ENCODE measurements at regions not wholly inside any gene's neighbourhood (a gene's known extent, or its start where the extent isn't known, plus 50 kb on each side); places are given as distances from the start of the nearest gene placed in this dataset.

DNA sequence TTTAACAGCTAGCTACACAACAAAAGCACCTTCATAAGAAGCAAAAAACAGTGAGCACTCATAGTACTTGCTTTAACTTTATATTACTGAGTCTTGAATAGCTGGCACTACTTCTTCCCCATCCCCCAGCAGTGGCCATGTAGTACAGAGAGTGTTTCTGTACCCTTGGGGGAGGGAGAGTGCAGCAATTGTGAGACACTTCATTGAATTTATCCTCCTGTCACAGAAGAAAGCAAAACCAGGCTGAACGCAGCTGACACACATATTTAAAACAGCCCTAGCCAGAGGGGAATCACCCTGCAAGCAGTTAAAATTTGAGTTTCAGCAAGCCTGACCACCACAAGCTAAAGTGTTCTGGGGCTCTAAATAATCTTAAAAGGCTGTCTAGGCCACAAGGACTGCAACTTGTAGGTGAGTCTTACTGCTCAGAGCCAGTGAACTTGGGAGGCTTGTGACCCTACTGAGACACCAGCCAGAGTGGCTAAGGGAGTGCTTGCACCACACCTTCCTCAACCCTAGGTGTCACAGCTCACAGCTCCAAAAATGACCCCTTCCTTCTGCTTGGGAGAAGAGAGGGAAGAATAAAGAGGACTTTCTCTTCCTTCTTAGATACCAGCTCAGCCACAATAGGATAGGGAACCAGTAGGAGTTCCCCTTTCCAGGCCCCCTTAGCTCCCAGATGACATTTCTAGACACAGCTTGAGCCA lies 97.7 kb upstream of the MEOX2 start:
- CTCF ChIA-PET, result interaction anchor here (0.8 kb wide), 1 partner anchor 52 kb away, joined by 3 read pairs; no protein-coding TSS in a partner anchor
- Histone ChIP-seq H3K27me3 (ENCODE audit: control insufficient read depth, insufficient read depth, low read length) (no peaks in the 10 kb centered on the region), H3K36me3 (ENCODE audit: control insufficient read depth, insufficient read depth, low read length) (no peaks in the 10 kb centered on the region), H3K4me3 (ENCODE audit: low read depth, low read length) (no peak overlapping the region)
- no peak for DNase-seq (ENCODE audit: low read depth)
- no peak for TF ChIP-seq CTCF (IDR thresholded peaks at IDR 0.05; ENCODE audit: insufficient read depth, low read depth, low read length)
- POLR2A ChIA-PET, result no interaction called here

DNA sequence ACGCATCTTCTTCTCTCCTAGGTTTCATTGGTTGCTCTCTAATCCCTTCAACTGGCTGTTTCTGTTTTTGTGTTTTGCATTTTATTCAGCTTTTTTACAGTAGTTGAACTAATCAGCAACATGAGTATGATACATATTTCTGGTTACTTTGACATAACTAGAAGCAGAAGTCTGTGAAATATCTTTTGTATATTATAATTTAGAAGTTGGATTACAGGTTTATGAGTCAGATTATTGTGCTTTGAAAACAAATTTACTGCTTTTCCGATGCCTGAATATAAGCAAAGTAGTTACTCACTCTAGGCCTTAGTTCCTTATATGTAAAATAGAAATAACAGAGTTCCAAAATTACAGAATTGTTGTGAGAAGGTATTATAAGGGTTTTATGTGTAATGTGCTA lies 96.2 kb upstream of the MEOX2 start:
- Histone ChIP-seq H3K27me3 (ENCODE audit: control insufficient read depth, insufficient read depth, low read length) (no peaks in the 10 kb centered on the region), H3K4me3 (ENCODE audit: low read depth, low read length) (no peak overlapping the region), H3K36me3 (ENCODE audit: control insufficient read depth, insufficient read depth, low read length) (no peaks in the 10 kb centered on the region)
- TF ChIP-seq CTCF (IDR thresholded peaks at IDR 0.05; ENCODE audit: insufficient read depth, low read depth, low read length), result no peak
- ChIA-PET CTCF (no interaction called here), POLR2A (no interaction called here)
- DNase-seq (ENCODE audit: low read depth), result no peak

- POLR2A ChIA-PET, result no interaction called here
- TF ChIP-seq CTCF (IDR thresholded peaks at IDR 0.05; ENCODE audit: insufficient read depth, low read depth, low read length), result no peak
- H3K27me3 ChIP-seq (ENCODE audit: control insufficient read depth, insufficient read depth, low read length), result no peaks in the 10 kb centered on the region
- no peak overlapping the region for H3K4me3 ChIP-seq (ENCODE audit: low read depth, low read length)
- CTCF ChIA-PET, result no interaction called here
- H3K36me3 ChIP-seq (ENCODE audit: control insufficient read depth, insufficient read depth, low read length), result no peaks in the 10 kb centered on the region
- no peak for DNase-seq (ENCODE audit: low read depth)
These were observed 95.5 kb upstream of the MEOX2 start for GRCh38 chr7:15781944-15782343.

GRCh38 chr7:15780271-15780670 lies 93.8 kb upstream of the MEOX2 start:
- no peaks in the 10 kb centered on the region for H3K36me3 ChIP-seq (ENCODE audit: control insufficient read depth, insufficient read depth, low read length)
- no peak for DNase-seq (ENCODE audit: low read depth)
- H3K27me3 ChIP-seq (ENCODE audit: control insufficient read depth, insufficient read depth, low read length), result no peaks in the 10 kb centered on the region
- ChIA-PET CTCF (interaction anchor here (0.5 kb wide), 1 partner anchor 17 kb away, joined by 3 read pairs; no protein-coding TSS in a partner anchor), POLR2A (interaction anchor here (0.6 kb wide), 1 partner anchor 21 kb away, joined by 3 read pairs; no protein-coding TSS in a partner anchor)
- H3K4me3 ChIP-seq (ENCODE audit: low read depth, low read length), result no peak overlapping the region
- TF ChIP-seq CTCF (IDR thresholded peaks at IDR 0.05; ENCODE audit: insufficient read depth, low read depth, low read length), result no peak

DNA sequence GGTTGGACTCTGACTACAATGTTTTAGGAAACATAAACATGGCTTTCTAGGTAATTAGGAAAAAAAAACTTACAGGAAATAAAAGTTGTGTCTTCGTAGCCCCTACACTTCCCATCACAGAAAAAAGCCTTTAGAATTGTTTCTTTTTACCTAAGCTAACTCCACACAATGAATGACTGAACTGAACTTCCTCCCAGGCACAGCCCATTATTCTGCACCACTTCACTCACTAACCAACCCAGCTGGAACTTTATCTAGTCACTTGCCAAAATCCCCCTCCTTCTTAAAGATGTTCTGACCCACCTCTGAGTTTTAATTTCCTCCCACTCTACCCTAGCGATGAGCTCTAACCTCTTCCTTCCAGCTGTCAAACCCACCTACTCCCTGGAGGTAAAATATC lies 91.7 kb upstream of the MEOX2 start:
- ChIA-PET POLR2A (no interaction called here), CTCF (interaction anchor here (0.6 kb wide), 1 partner anchor 289 kb away, joined by 3 read pairs; no protein-coding TSS in a partner anchor)
- TF ChIP-seq CTCF (IDR thresholded peaks at IDR 0.05; ENCODE audit: insufficient read depth, low read depth, low read length), result no peak

More for the DNA sequence above, 91.7 kb upstream of the MEOX2 start:
- Histone ChIP-seq H3K36me3 (ENCODE audit: control insufficient read depth, insufficient read depth, low read length) (no peaks in the 10 kb centered on the region), H3K4me3 (ENCODE audit: low read depth, low read length) (no peak overlapping the region), H3K27me3 (ENCODE audit: control insufficient read depth, insufficient read depth, low read length) (no peaks in the 10 kb centered on the region)
- no peak for DNase-seq (ENCODE audit: low read depth)
